NCI-H526 treated with DMSO at 0.1 percent for 48 hours (cell line): ENCODE measurements at regions not wholly inside any gene's neighbourhood (a gene's known extent, or its start where the extent isn't known, plus 50 kb on each side); places are given as distances from the start of the nearest gene placed in this dataset.

ENCODE experiments used
- DNase-seq: peaks from one replicate; lab custom pipeline; 2025; lab: John Stamatoyannopoulos, UW

GRCh38 chr2:24439971-24440340, 51.1 kb upstream of the NCOA1 start:
- no peak for DNase-seq

GRCh38 chr2:24439280-24439970, 51.6 kb upstream of the NCOA1 start:
- no peak for DNase-seq

GRCh38 chr2:24438106-24438505, 52.9 kb upstream of the NCOA1 start:
- DNase-seq = no peak

GRCh38 chr2:24435391-24436316, 55.4 kb upstream of the NCOA1 start:
- no peak for DNase-seq

GRCh38 chr2:24434541-24434940, 56.5 kb upstream of the NCOA1 start:
- DNase-seq = no peak

- no peak for DNase-seq
These were observed 58.3 kb upstream of the NCOA1 start for GRCh38 chr2:24432735-24433134.

GRCh38 chr2:24432121-24432520, 58.9 kb upstream of the NCOA1 start:
- DNase-seq = no peak

GRCh38 chr2:24429197-24430074, 61.6 kb upstream of the NCOA1 start:
- no peak for DNase-seq

GRCh38 chr2:24424387-24424786, 64.1 kb upstream of the ITSN2 start:
- no peak for DNase-seq

- DNase-seq = no peak
These were observed 62.8 kb upstream of the ITSN2 start for GRCh38 chr2:24423095-24423494.

GRCh38 chr2:24421668-24422067, 61.3 kb upstream of the ITSN2 start:
- peak; percentile 19 for DNase-seq

- DNase-seq = no peak
These were observed 60.0 kb upstream of the ITSN2 start for GRCh38 chr2:24420373-24420772.

GRCh38 chr2:24418166-24418841, 58.0 kb upstream of the ITSN2 start:
- no peak for DNase-seq

- DNase-seq = no peak
These were observed 52.5 kb upstream of the ITSN2 start for GRCh38 chr2:24412812-24413211.

GRCh38 chr2:24411488-24412151, 51.3 kb upstream of the ITSN2 start:
- DNase-seq = no peak

GRCh38 chr2:24410976-24411375, 50.6 kb upstream of the ITSN2 start:
- no peak for DNase-seq

- peak; percentile 37 for DNase-seq
These were observed 49.6 kb upstream of the ITSN2 start for GRCh38 chr2:24409700-24410556.
